SK-N-SH (cell line): ENCODE measurements at regions not wholly inside any gene's neighbourhood (a gene's known extent, or its start where the extent isn't known, plus 50 kb on each side); places are given as distances from the start of the nearest gene placed in this dataset.

ENCODE experiments used
- CTCF ChIA-PET: fragments of 300-600, 350-600 bp; formaldehyde crosslinking; extraction: SDS; loops from one replicate; lab custom pipeline; 2021; lab: Yijun Ruan, JAX
- POLR2A ChIA-PET: fragments of 350-600 bp; sonication (Branson Sonifier 250); formaldehyde crosslinking; extraction: SDS; loops from one replicate; lab custom pipeline; 2020; ENCODE audit warnings: antibody characterized with exemption, inconsistent platforms; lab: Yijun Ruan, JAX
- DNase-seq: peaks from one replicate; pipeline ENCODE4 v3.0.0; 2012
- H2AFZ ChIP-seq: fragments of 200-600 bp; sonication (generic); 2 replicates; pipeline ENCODE4 v1.8.1; 2016; ENCODE audit warnings: antibody characterized with exemption, mild to moderate bottlenecking, low read depth
- H3F3A ChIP-seq: fragments of 200-600 bp; sonication (generic); replicated peaks from 2 replicates; pipeline ENCODE3; 2016; ENCODE audit warnings: antibody characterized with exemption, mild to moderate bottlenecking; ENCODE audit not compliant: insufficient read depth
- H3K27ac ChIP-seq, 2 experiments: fragments of 200-500 bp in 1 of 2; fragments of 200-600 bp in 1 of 2; sonication (Bioruptor generic) in 1 of 2; sonication (generic), shearing (Covaris generic) in 1 of 2; 2 replicates each; pipeline versions ENCODE4 v1.5.1 to v1.6.1; 2014 to 2016; ENCODE audit warnings: low read depth in 2 of 2, inconsistent platforms in 1 of 2, low read length in 1 of 2, mild to moderate bottlenecking in 1 of 2, mixed read lengths in 1 of 2
- H3K27me3 ChIP-seq: fragments of 200-600 bp; sonication (generic), shearing (Covaris generic); 2 replicates; pipeline ENCODE4 v1.6.1; 2016; ENCODE audit warnings: mixed run types; ENCODE audit not compliant: insufficient read depth
- H3K36me3 ChIP-seq, 2 experiments: fragments of 200-500 bp in 1 of 2; fragments of 200-600 bp in 1 of 2; sonication (Bioruptor generic) in 1 of 2; sonication (generic) in 1 of 2; replicated peaks in 1 of 2; 2 replicates each; pipeline versions ENCODE3 to v1.5.1; 2014 to 2016; ENCODE audit warnings: low read length in 1 of 2, mild to moderate bottlenecking in 1 of 2; ENCODE audit not compliant: insufficient read depth in 2 of 2, control insufficient read depth in 1 of 2
- H3K4me1 ChIP-seq, 2 experiments: fragments of 200-500 bp in 1 of 2; fragments of 200-600 bp in 1 of 2; sonication (Bioruptor generic) in 1 of 2; sonication (generic), shearing (Covaris generic) in 1 of 2; 2 replicates each; pipeline versions ENCODE4 v1.5.1 to v1.6.1; 2014 to 2016; ENCODE audit warnings: low read depth in 1 of 2, low read length in 1 of 2, mixed run types in 1 of 2; ENCODE audit not compliant: insufficient read depth in 2 of 2, control insufficient read depth in 1 of 2
- H3K4me2 ChIP-seq: fragments of 200-600 bp; sonication (generic), shearing (Covaris generic); 2 replicates; pipeline ENCODE4 v1.6.1; 2017; ENCODE audit warnings: mixed run types
- H3K4me3 ChIP-seq, 2 experiments: fragments of 200-500 bp in 1 of 2; fragments of 200-600 bp in 1 of 2; sonication (Bioruptor generic) in 1 of 2; sonication (generic), shearing (Covaris generic) in 1 of 2; 2 replicates each; pipeline versions ENCODE4 v1.5.1 to v1.8.1; 2014 to 2016; ENCODE audit warnings: low read depth in 2 of 2, inconsistent platforms in 1 of 2, low read length in 1 of 2, mild to moderate bottlenecking in 1 of 2, mixed read lengths in 1 of 2, moderate library complexity in 1 of 2
- H3K79me2 ChIP-seq: fragments of 200-600 bp; sonication (generic); 2 replicates; pipeline ENCODE4 v1.8.1; 2017; ENCODE audit warnings: mild to moderate bottlenecking; ENCODE audit not compliant: insufficient read depth
- H3K9ac ChIP-seq: fragments of 200-600 bp; sonication (generic); 2 replicates; pipeline ENCODE4 v1.6.1; 2017; ENCODE audit warnings: mixed run types
- H3K9me2 ChIP-seq: fragments of 200-600 bp; sonication (generic); 2 replicates; pipeline ENCODE4 v1.6.1; 2017; ENCODE audit warnings: mixed run types
- H3K9me3 ChIP-seq: fragments of 200-600 bp; sonication (generic); 2 replicates; pipeline ENCODE4 v1.6.1; 2017; ENCODE audit warnings: mixed run types, mild to moderate bottlenecking, moderate library complexity
- H4K20me1 ChIP-seq: fragments of 200-600 bp; sonication (generic); 2 replicates; pipeline ENCODE4 v1.6.1; 2017; ENCODE audit warnings: mild to moderate bottlenecking, mixed run types; ENCODE audit not compliant: insufficient read depth
- ELF1 ChIP-seq: IDR thresholded peaks from 2 replicates; pipeline ENCODE4 v1.4.0; 2012
- FOSL2 ChIP-seq: IDR thresholded peaks from 2 replicates; pipeline ENCODE4 v1.4.0; 2012; ENCODE audit warnings: low read depth, mild to moderate bottlenecking, moderate library complexity, borderline replicate concordance
- FOXJ3 ChIP-seq: sonication (generic); formaldehyde crosslinking; IDR thresholded peaks from 2 replicates; pipeline ENCODE4 v1.5.1; 2020; ENCODE audit warnings: mild to moderate bottlenecking, missing genetic modification reagents
- FOXM1 ChIP-seq: IDR thresholded peaks from 2 replicates; pipeline ENCODE4 v1.4.0; 2012; ENCODE audit warnings: low read depth, mild to moderate bottlenecking
- JUND ChIP-seq: IDR thresholded peaks from 2 replicates; pipeline ENCODE4 v1.4.0; 2012
- MEF2A ChIP-seq: IDR thresholded peaks from 2 replicates; pipeline ENCODE4 v1.4.0; 2012; ENCODE audit warnings: low read depth, borderline replicate concordance
- MXI1 ChIP-seq: IDR thresholded peaks from 2 replicates; pipeline ENCODE4 v1.6.1; 2012; ENCODE audit warnings: mild to moderate bottlenecking, low read depth, low read length, improper control_type of control experiment
- POLR2AphosphoS5 ChIP-seq: IDR thresholded peaks from 2 replicates; pipeline ENCODE4 v1.6.1; 2012; ENCODE audit warnings: low read depth, low read length
- RCOR1 ChIP-seq: fragments of 150-350 bp; IDR thresholded peaks from 2 replicates; pipeline ENCODE4 v1.6.1; 2017; ENCODE audit warnings: antibody characterized with exemption, low read length
- SMC3 ChIP-seq: IDR thresholded peaks from 2 replicates; pipeline ENCODE4 v1.6.1; 2012; ENCODE audit warnings: low read depth, low read length, improper control_type of control experiment
- TEAD4 ChIP-seq: IDR thresholded peaks from 2 replicates; pipeline ENCODE4 v1.4.0; 2012; ENCODE audit warnings: mild to moderate bottlenecking, borderline replicate concordance; ENCODE audit not compliant: insufficient read depth
- YY1 ChIP-seq: IDR thresholded peaks from 2 replicates; pipeline ENCODE4 v1.4.0; 2012; ENCODE audit warnings: low read depth, mild to moderate bottlenecking
- TF ChIP-seq, protein P1 (sequence below): IDR thresholded peaks from 2 replicates; pipeline ENCODE4 v1.6.1; 2012; ENCODE audit warnings: mild to moderate bottlenecking, low read depth, low read length, moderate library complexity
- TF ChIP-seq, protein P2 (sequence below): IDR thresholded peaks from 2 replicates; pipeline ENCODE4 v1.4.0; 2012; ENCODE audit warnings: low read depth, borderline replicate concordance
- TF ChIP-seq, protein P3 (sequence below): IDR thresholded peaks from 2 replicates; pipeline ENCODE4 v1.4.0; 2012; ENCODE audit warnings: low read depth

DNA sequence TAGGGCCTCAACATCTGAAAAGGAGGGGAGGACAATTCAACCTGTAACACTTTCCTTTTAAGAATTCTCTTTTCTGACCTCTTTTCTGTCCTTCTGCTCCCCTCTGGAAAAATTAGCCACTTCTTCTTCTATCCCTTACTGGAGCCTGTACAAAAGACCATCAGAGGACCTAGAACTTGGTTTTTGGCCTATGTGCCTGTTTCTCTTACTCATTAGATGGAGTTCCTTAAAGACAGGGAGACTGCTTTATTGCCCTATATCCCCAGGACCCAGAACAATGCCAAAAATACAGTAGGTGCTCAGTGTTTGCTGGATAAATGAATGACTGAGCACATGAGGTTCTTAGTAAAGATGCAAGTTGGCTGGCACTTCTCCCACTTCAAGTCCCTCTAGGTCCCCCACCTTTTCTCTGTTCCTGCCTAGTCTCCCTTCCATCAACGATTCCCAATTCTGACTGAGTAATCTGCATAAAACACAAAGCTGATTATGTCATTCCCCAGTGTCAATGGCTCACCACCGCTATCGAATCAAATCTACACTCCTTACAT, 114.2 kb downstream of the DDX1 start (continued):
- TF ChIP-seq, protein P1, sequence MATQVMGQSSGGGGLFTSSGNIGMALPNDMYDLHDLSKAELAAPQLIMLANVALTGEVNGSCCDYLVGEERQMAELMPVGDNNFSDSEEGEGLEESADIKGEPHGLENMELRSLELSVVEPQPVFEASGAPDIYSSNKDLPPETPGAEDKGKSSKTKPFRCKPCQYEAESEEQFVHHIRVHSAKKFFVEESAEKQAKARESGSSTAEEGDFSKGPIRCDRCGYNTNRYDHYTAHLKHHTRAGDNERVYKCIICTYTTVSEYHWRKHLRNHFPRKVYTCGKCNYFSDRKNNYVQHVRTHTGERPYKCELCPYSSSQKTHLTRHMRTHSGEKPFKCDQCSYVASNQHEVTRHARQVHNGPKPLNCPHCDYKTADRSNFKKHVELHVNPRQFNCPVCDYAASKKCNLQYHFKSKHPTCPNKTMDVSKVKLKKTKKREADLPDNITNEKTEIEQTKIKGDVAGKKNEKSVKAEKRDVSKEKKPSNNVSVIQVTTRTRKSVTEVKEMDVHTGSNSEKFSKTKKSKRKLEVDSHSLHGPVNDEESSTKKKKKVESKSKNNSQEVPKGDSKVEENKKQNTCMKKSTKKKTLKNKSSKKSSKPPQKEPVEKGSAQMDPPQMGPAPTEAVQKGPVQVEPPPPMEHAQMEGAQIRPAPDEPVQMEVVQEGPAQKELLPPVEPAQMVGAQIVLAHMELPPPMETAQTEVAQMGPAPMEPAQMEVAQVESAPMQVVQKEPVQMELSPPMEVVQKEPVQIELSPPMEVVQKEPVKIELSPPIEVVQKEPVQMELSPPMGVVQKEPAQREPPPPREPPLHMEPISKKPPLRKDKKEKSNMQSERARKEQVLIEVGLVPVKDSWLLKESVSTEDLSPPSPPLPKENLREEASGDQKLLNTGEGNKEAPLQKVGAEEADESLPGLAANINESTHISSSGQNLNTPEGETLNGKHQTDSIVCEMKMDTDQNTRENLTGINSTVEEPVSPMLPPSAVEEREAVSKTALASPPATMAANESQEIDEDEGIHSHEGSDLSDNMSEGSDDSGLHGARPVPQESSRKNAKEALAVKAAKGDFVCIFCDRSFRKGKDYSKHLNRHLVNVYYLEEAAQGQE: no peak
- TF ChIP-seq, protein P2, sequence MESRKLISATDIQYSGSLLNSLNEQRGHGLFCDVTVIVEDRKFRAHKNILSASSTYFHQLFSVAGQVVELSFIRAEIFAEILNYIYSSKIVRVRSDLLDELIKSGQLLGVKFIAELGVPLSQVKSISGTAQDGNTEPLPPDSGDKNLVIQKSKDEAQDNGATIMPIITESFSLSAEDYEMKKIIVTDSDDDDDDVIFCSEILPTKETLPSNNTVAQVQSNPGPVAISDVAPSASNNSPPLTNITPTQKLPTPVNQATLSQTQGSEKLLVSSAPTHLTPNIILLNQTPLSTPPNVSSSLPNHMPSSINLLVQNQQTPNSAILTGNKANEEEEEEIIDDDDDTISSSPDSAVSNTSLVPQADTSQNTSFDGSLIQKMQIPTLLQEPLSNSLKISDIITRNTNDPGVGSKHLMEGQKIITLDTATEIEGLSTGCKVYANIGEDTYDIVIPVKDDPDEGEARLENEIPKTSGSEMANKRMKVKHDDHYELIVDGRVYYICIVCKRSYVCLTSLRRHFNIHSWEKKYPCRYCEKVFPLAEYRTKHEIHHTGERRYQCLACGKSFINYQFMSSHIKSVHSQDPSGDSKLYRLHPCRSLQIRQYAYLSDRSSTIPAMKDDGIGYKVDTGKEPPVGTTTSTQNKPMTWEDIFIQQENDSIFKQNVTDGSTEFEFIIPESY: no peak
- TF ChIP-seq YY1: no peak
- no peak for TF ChIP-seq SMC3
- TF ChIP-seq, all 33 proteins: peak for 0

DNA sequence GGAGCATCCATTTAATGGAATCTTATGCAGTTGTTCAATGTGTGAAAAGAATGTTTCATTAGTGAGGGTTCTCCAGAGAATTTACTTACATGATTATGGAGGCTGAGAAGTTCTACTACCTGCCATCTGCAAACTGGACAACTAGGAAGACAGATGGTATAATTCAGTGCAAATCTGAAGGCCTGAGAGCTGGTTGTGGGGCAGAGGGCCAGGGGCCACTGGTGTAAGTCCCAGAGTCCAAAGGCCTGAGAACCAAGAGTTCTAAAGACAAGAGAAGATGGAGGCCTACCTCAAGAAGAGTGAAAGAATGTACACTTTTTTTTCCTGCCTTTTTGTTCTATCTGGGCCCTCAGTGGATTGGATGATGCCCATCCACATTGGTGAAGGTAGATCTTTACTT, 114.8 kb downstream of the DDX1 start:
- Histone ChIP-seq H2AFZ (no peak overlapping the region), H3K9me2 (no peaks in the 10 kb centered on the region), H3K79me2 (no peaks in the 10 kb centered on the region), H3K9ac (no peak overlapping the region), H3K4me2 (no peak overlapping the region), H3K4me1 (peaks cover 0 to 4% of the 10 kb centered on the region in 2 experiments; a peak in 1 of 4 replicates), H3K27ac (no peak overlapping the region), H3K36me3 (no peaks in the 10 kb centered on the region), H4K20me1 (no peaks in the 10 kb centered on the region), H3K9me3 (no peaks in the 10 kb centered on the region), H3K27me3 (no peaks in the 10 kb centered on the region), H3K4me3 (no peak overlapping the region), H3F3A (no peaks in the 10 kb centered on the region)
- ChIA-PET POLR2A (interaction anchor here (0.6 kb wide), 1 partner anchor 142 kb away, joined by 3 read pairs; no protein-coding TSS in a partner anchor), CTCF (interaction anchor here (1.8 kb wide), 1 partner anchor 13 kb away, joined by 8 read pairs; no protein-coding TSS in a partner anchor)
- TF ChIP-seq FOXM1 (no peak), POLR2AphosphoS5 (no peak), JUND (no peak), FOSL2 (no peak), MXI1 (no peak), TEAD4 (no peak), FOXJ3 (no peak), ELF1 (no peak), RCOR1 (no peak), MEF2A (no peak)
- TF ChIP-seq, protein P3, sequence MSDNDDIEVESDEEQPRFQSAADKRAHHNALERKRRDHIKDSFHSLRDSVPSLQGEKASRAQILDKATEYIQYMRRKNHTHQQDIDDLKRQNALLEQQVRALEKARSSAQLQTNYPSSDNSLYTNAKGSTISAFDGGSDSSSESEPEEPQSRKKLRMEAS: no peak
- TF ChIP-seq, protein P2: no peak
- no peak for DNase-seq
